Neuronal stem cell (in vitro differentiated cells): ENCODE measurements at regions not wholly inside any gene's neighbourhood (a gene's known extent, or its start where the extent isn't known, plus 50 kb on each side); places are given as distances from the start of the nearest gene placed in this dataset.

ENCODE experiments used
- DNase-seq: peaks from one replicate; pipeline ENCODE4 v3.0.0-alpha.2; 2013; ENCODE audit warnings: low spot score
- H2AFZ ChIP-seq: one replicate; pipeline ENCODE4 v1.6.1; 2013; ENCODE audit warnings: mild to moderate bottlenecking, low read length, inconsistent platforms
- H2AK5ac ChIP-seq: 2 replicates; pipeline ENCODE4 v1.6.1; 2013; ENCODE audit warnings: low read depth, mild to moderate bottlenecking, inconsistent platforms, low read length, moderate library complexity, mixed read lengths
- H2BK120ac ChIP-seq: 2 replicates; pipeline ENCODE4 v1.6.1; 2013; ENCODE audit warnings: low read depth, mild to moderate bottlenecking, inconsistent platforms, low read length, moderate library complexity, mixed read lengths
- H2BK12ac ChIP-seq: one replicate; pipeline ENCODE4 v1.6.1; 2013; ENCODE audit warnings: low read length, inconsistent platforms
- H2BK15ac ChIP-seq: 2 replicates; pipeline ENCODE4 v1.6.1; 2013; ENCODE audit warnings: mild to moderate bottlenecking, low read length, inconsistent platforms, mixed read lengths
- H2BK5ac ChIP-seq: one replicate; pipeline ENCODE4 v1.6.1; 2013; ENCODE audit warnings: inconsistent platforms, mild to moderate bottlenecking, low read length, moderate library complexity
- H3K14ac ChIP-seq: one replicate; pipeline ENCODE4 v1.6.1; 2013; ENCODE audit warnings: low read length, inconsistent platforms
- H3K18ac ChIP-seq: 2 replicates; pipeline ENCODE4 v1.6.1; 2013; ENCODE audit warnings: low read length, inconsistent platforms
- H3K23ac ChIP-seq: 2 replicates; pipeline ENCODE4 v1.6.1; 2013; ENCODE audit warnings: low read depth, mild to moderate bottlenecking, mixed read lengths, low read length, inconsistent platforms; ENCODE audit not compliant: poor library complexity
- H3K27ac ChIP-seq: replicated peaks from 3 replicates; pipeline ENCODE4 v1.5.1; 2013; ENCODE audit warnings: low read length, inconsistent platforms
- H3K27me3 ChIP-seq, 3 experiments: 2 replicates each; pipeline ENCODE4 v1.6.1; 2013; ENCODE audit warnings: low read length in 3 of 3, mild to moderate bottlenecking in 2 of 3, inconsistent platforms in 1 of 3, low read depth in 1 of 3, mixed read lengths in 1 of 3, moderate library complexity in 1 of 3; ENCODE audit not compliant: control insufficient read depth in 3 of 3, insufficient read depth in 3 of 3
- H3K36me3 ChIP-seq, 2 donors: replicated peaks in 1 of 2; 2 replicates each; pipeline ENCODE4 v1.6.1; 2013; ENCODE audit warnings: low read length in 2 of 2; ENCODE audit not compliant: control insufficient read depth in 2 of 2, insufficient read depth in 2 of 2
- H3K4ac ChIP-seq: 2 replicates; pipeline ENCODE4 v1.6.1; 2013; ENCODE audit warnings: inconsistent platforms, mild to moderate bottlenecking, low read length, moderate library complexity
- H3K4me1 ChIP-seq, 2 donors: 1 replicate in 1 of 2; 2 replicates in 1 of 2; pipeline ENCODE4 v1.6.1; 2013; ENCODE audit warnings: low read length in 2 of 2, low read depth in 1 of 2; ENCODE audit not compliant: control insufficient read depth in 2 of 2, insufficient read depth in 1 of 2
- H3K4me2 ChIP-seq: one replicate; pipeline ENCODE4 v1.6.1; 2013; ENCODE audit warnings: mild to moderate bottlenecking, low read length, inconsistent platforms; ENCODE audit not compliant: insufficient read depth, poor library complexity, severe bottlenecking
- H3K4me3 ChIP-seq, 2 donors: 2 replicates each; pipeline ENCODE4 v1.5.1; 2013; ENCODE audit warnings: low read length in 2 of 2, mild to moderate bottlenecking in 2 of 2, inconsistent platforms in 1 of 2, moderate library complexity in 1 of 2
- H3K79me1 ChIP-seq: one replicate; pipeline ENCODE4 v1.6.1; 2013; ENCODE audit warnings: low read depth, mild to moderate bottlenecking, inconsistent platforms, low read length, moderate library complexity
- H3K9ac ChIP-seq: one replicate; pipeline ENCODE4 v1.6.1; 2013; ENCODE audit warnings: mild to moderate bottlenecking, low read depth, low read length, inconsistent platforms; ENCODE audit not compliant: poor library complexity
- H3K9me3 ChIP-seq, 2 donors: replicated peaks in 1 of 2; 2 replicates each; pipeline versions ENCODE3 to v1.6.1; 2013; ENCODE audit warnings: low read length in 2 of 2, mild to moderate bottlenecking in 2 of 2, inconsistent platforms in 1 of 2, low read depth in 1 of 2, mixed read lengths in 1 of 2, moderate library complexity in 1 of 2; ENCODE audit not compliant: control insufficient read depth in 2 of 2, insufficient read depth in 1 of 2
- H4K8ac ChIP-seq: one replicate; pipeline ENCODE4 v1.6.1; 2013; ENCODE audit warnings: low read depth, mild to moderate bottlenecking, inconsistent platforms, low read length, moderate library complexity
- H4K91ac ChIP-seq: one replicate; pipeline ENCODE4 v1.6.1; 2013; ENCODE audit warnings: low read length, low read depth, mild to moderate bottlenecking, inconsistent platforms; ENCODE audit not compliant: poor library complexity
- WGBS, 2 donors: extraction: QIAGEN DNeasy Blood & Tissue Kit; methylation state at CpG; one replicate each; pipeline ENCODE4 v1.1.7; 2013; ENCODE audit warnings: missing lambda C conversion rate in 2 of 2, mixed read lengths in 1 of 2; ENCODE audit not compliant: insufficient read length in 2 of 2, insufficient replicate concordance in 1 of 2; ENCODE audit errors: extremely low coverage in 2 of 2; 5-methylcytosine and 5-hydroxymethylcytosine counted together

- Histone ChIP-seq H3K23ac (no peak overlapping the region), H3K79me1 (no peaks in the 10 kb centered on the region), H3K4me2 (no peak overlapping the region), H3K27me3 (no peaks in the 10 kb centered on the region), H4K91ac (no peak overlapping the region), H4K8ac (no peak overlapping the region), H3K18ac (no peak overlapping the region), H3K4me3 (no peak overlapping the region), H3K9ac (no peak overlapping the region), H3K4ac (no peak overlapping the region), H2AFZ (no peak overlapping the region), H3K4me1 (peaks cover 0 to 1% of the 10 kb centered on the region in 2 donors), H3K14ac (no peak overlapping the region), H2BK5ac (no peak overlapping the region), H2BK12ac (no peak overlapping the region), H3K27ac (no peak overlapping the region), H3K9me3 (no peaks in the 10 kb centered on the region), H2AK5ac (no peak overlapping the region), H2BK120ac (no peak overlapping the region), H2BK15ac (no peak overlapping the region), H3K36me3 (no peaks in the 10 kb centered on the region)
- DNase-seq = no peak
- WGBS, 2 donors = no CpG with 5 or more reads among the region's 5 CpGs
Measured at GRCh38 chr5:18975624-18976023, 1012.4 kb downstream of the CDH18 start.

GRCh38 chr5:18977880-18978279 lies 1010.1 kb downstream of the CDH18 start:
- Histone ChIP-seq H2BK120ac (no peak overlapping the region), H2BK12ac (no peak overlapping the region), H2AFZ (no peak overlapping the region), H3K23ac (no peak overlapping the region), H4K8ac (no peak overlapping the region), H3K36me3 (no peaks in the 10 kb centered on the region), H3K14ac (no peak overlapping the region), H2AK5ac (no peak overlapping the region), H3K79me1 (no peaks in the 10 kb centered on the region), H3K4me2 (no peak overlapping the region), H2BK5ac (no peak overlapping the region), H3K9ac (no peak overlapping the region), H4K91ac (no peak overlapping the region), H3K4me1 (no peaks in the 10 kb centered on the region), H3K4me3 (no peak overlapping the region), H3K27ac (no peak overlapping the region), H3K9me3 (no peaks in the 10 kb centered on the region), H3K27me3 (no peaks in the 10 kb centered on the region), H2BK15ac (no peak overlapping the region), H3K18ac (no peak overlapping the region), H3K4ac (no peak overlapping the region)
- no peak for DNase-seq
- no CpG with 5 or more reads among the region's 1 CpG for WGBS, 2 donors

- Histone ChIP-seq H3K4me3 (no peak overlapping the region), H3K36me3 (no peaks in the 10 kb centered on the region), H3K27ac (peak overlapping the region; percentile 87), H3K4ac (no peak overlapping the region), H2AFZ (no peak overlapping the region), H3K79me1 (no peaks in the 10 kb centered on the region), H2AK5ac (no peak overlapping the region), H3K9me3 (no peaks in the 10 kb centered on the region), H3K4me1 (peaks cover 7 to 12% of the 10 kb centered on the region in 2 donors), H4K91ac (no peak overlapping the region), H2BK15ac (no peak overlapping the region), H3K27me3 (no peaks in the 10 kb centered on the region), H3K14ac (no peak overlapping the region), H3K9ac (no peak overlapping the region), H3K23ac (no peak overlapping the region), H2BK12ac (no peak overlapping the region), H4K8ac (no peak overlapping the region), H2BK120ac (no peak overlapping the region), H3K4me2 (no peak overlapping the region), H2BK5ac (no peak overlapping the region), H3K18ac (no peak overlapping the region)
- no CpG with 5 or more reads among the region's 6 CpGs for WGBS, 2 donors
- no peak for DNase-seq
Measured at GRCh38 chr5:18984559-18985080, 1003.4 kb downstream of the CDH18 start.

- Histone ChIP-seq H3K4me2 (no peak overlapping the region), H2BK12ac (no peak overlapping the region), H3K79me1 (no peaks in the 10 kb centered on the region), H3K4ac (no peak overlapping the region), H3K4me3 (no peak overlapping the region), H2BK15ac (no peak overlapping the region), H3K27me3 (no peaks in the 10 kb centered on the region), H2AK5ac (no peak overlapping the region), H3K4me1 (peaks cover 7 to 12% of the 10 kb centered on the region in 2 donors), H4K8ac (no peak overlapping the region), H3K14ac (no peak overlapping the region), H3K36me3 (no peaks in the 10 kb centered on the region), H3K27ac (peak overlapping the region; percentile 87), H2BK5ac (no peak overlapping the region), H3K9ac (no peak overlapping the region), H3K9me3 (no peaks in the 10 kb centered on the region), H3K23ac (no peak overlapping the region), H4K91ac (no peak overlapping the region), H2AFZ (peak overlapping the region; percentile 73), H2BK120ac (no peak overlapping the region), H3K18ac (no peak overlapping the region)
- WGBS, 2 donors = no CpG with 5 or more reads among the region's 5 CpGs
- DNase-seq = peak; percentile 38
Measured at GRCh38 chr5:18985171-18985758, 1002.7 kb downstream of the CDH18 start.
